HG03103 (cell line): ENCODE measurements at regions not wholly inside any gene's neighbourhood (a gene's known extent, or its start where the extent isn't known, plus 50 kb on each side); places are given as distances from the start of the nearest gene placed in this dataset.

Source experiments
- ATAC-seq: cut with Tn5 transposase; IDR thresholded peaks from one replicate; pipeline ENCODE4 v1.9.1; 2021; ENCODE audit warnings: low read depth; ENCODE audit not compliant: unreplicated experiment

- ATAC-seq: no peak
These were observed 326.2 kb downstream of the MYCN start for GRCh38 chr2:16266571-16266970.

GRCh38 chr2:16264931-16265540 lies 324.7 kb downstream of the MYCN start:
- no peak for ATAC-seq

- no peak for ATAC-seq
These were observed 324.1 kb downstream of the MYCN start for GRCh38 chr2:16264491-16264890.

GRCh38 chr2:16263241-16263890 lies 323.0 kb downstream of the MYCN start:
- no peak for ATAC-seq

GRCh38 chr2:16262526-16263178 lies 322.3 kb downstream of the MYCN start:
- ATAC-seq: no peak

GRCh38 chr2:16261791-16262190 lies 321.4 kb downstream of the MYCN start:
- no peak for ATAC-seq

GRCh38 chr2:16261071-16261470 lies 320.7 kb downstream of the MYCN start:
- ATAC-seq: no peak

- ATAC-seq: no peak
These were observed 319.9 kb downstream of the MYCN start for GRCh38 chr2:16260041-16260830.

GRCh38 chr2:16259010-16259409 lies 318.7 kb downstream of the MYCN start:
- ATAC-seq: no peak

GRCh38 chr2:16258350-16258749 lies 318.0 kb downstream of the MYCN start:
- ATAC-seq: no peak

GRCh38 chr2:16257322-16258028 lies 317.1 kb downstream of the MYCN start:
- ATAC-seq: no peak

- ATAC-seq: no peak
These were observed 316.4 kb downstream of the MYCN start for GRCh38 chr2:16256601-16257321.

GRCh38 chr2:16255120-16255519 lies 314.8 kb downstream of the MYCN start:
- ATAC-seq: no peak

- ATAC-seq: no peak
These were observed 314.1 kb downstream of the MYCN start for GRCh38 chr2:16254356-16254965.

- ATAC-seq: no peak
These were observed 312.9 kb downstream of the MYCN start for GRCh38 chr2:16253291-16253690.

GRCh38 chr2:16252891-16253290 lies 312.5 kb downstream of the MYCN start:
- no peak for ATAC-seq

- ATAC-seq: no peak
These were observed 311.9 kb downstream of the MYCN start for GRCh38 chr2:16252251-16252650.

- ATAC-seq: no peak
These were observed 311.3 kb downstream of the MYCN start for GRCh38 chr2:16251511-16252225.

GRCh38 chr2:16250886-16251285 lies 310.5 kb downstream of the MYCN start:
- ATAC-seq: no peak
